GM21786 (cell line): ENCODE measurements at regions not wholly inside any gene's neighbourhood (a gene's known extent, or its start where the extent isn't known, plus 50 kb on each side); places are given as distances from the start of the nearest gene placed in this dataset.
"Not testable (repeated sequence)": the region's sequence is repeated elsewhere in the genome, so short reads cannot be mapped to it uniquely, and the experiment has no call there.

Source experiments
- ATAC-seq: cut with Tn5 transposase; IDR thresholded peaks from one replicate; pipeline ENCODE4 v1.9.1; 2021; ENCODE audit not compliant: unreplicated experiment

- no peak for ATAC-seq
Measured at GRCh38 chr10:32217216-32217615, 129.7 kb downstream of the EPC1 start.

DNA sequence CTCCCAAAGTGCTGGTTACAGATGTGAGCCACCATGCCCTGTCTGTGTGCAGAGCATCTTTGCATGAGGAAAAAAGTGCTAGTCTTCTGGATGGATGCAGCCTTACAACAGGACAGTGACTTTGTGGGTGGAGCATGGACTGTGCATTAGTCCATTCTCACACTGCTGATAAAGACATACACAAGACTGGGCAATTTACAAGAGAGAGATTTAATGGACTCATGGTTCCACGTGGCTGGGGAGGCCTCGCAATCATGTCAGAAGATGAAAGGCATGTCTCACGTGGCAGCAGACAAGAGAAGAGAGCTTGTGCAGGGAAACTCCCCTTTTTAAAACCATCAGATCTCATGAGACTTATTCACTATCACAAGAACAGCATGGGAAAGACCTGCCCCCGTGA lies 133.1 kb downstream of the EPC1 start:
- not testable (repeated sequence) for ATAC-seq

GRCh38 chr10:32211046-32211363 lies 136.0 kb downstream of the EPC1 start:
- ATAC-seq: no peak

- no peak for ATAC-seq
Measured at GRCh38 chr10:32210306-32211045, 136.5 kb downstream of the EPC1 start.

DNA sequence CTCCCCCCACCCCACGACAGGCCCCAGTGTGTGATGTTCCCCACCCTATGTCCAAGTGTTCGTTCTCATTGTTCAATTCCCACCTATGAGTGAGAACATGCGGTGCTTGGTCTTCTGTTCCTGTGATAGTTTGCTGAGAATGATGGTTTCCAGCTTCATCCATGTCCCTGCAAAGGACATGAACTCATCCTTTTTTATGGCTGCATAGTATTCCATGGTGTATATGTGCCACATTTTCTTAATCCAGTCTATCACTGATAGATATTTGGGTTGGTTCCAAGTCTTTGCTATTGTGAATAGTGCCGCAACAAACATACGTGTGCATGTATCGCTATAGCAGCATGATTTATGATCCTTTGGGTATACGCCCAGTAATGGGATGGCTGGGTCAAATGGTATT lies 139.0 kb downstream of the EPC1 start:
- ATAC-seq: not testable (repeated sequence)

DNA sequence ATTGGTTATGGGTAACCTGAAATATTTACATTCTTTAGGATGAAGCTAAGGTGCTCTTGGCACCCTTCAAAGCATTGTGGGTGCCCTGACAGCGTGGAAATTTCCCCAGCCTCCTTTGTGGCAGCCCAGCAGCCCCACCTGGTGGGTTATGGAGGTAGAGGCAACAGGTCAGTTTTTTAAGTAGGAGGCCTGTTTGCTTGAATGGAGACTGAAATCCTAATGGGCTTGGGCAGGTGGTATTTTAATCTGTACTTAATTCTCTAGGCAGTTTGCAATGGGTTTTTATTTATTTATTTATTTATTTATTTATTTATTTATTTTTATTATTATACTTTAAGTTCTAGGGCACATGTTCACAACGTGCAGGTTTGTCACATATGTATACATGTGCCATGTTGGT lies 139.4 kb downstream of the EPC1 start:
- ATAC-seq: peak; percentile 55

GRCh38 chr10:32205670-32206069 lies 141.3 kb downstream of the EPC1 start:
- no peak for ATAC-seq

DNA sequence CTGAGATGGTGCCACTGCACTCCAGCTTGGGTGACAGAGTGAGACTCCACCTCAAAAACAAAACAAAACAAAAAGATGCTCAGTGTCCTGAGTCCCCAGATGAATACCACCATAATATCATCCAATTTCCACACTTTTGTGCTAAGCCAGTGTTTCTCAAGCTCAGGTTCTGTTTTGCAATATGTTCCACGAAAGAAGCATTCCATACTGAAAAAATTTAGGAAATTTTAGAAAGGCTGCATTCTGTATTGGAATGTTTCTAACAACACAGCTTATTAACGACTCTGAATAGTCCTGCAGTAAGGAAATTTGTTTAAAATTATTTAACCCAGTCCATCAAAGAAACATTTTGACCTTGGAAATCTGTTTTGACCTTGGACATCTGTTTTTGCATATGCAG lies 142.4 kb downstream of the EPC1 start:
- no peak for ATAC-seq

DNA sequence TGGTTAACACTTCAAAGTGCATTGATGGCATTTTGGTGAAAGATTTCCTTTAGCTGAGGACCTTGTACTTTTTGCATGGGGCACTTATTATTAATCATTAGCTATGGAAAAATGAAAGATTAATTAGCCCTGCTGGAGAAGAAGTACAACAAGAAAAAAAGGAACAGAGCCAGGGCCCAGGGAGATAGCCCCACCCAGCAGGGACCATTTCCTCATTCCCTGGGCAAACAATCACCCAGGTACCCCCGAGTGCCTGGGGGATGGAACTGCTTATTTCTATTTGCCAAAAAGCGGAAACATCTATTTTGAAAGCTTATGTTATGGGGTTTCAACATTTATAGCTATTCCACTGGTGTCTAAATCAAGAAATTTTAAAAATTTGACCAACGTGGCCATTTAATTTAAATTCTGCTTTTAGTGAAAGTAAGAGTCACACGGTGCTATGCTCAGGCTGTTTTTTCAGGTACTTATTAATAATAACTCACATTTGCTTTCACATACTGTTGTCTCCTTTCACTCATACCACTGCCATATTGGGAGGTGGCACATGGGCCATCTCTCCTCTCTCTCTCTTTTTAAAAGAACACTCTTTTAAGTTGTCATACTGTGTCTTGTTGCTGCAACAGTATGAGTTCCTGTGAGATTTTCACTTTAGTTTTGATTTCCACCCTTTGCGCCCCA lies 143.6 kb upstream of the KIF5B start:
- no peak for ATAC-seq

- no peak for ATAC-seq
Measured at GRCh38 chr10:32197423-32197822, 141.2 kb upstream of the KIF5B start.

- peak; percentile 55 for ATAC-seq
Measured at GRCh38 chr10:32190890-32191491, 134.8 kb upstream of the KIF5B start.

GRCh38 chr10:32189400-32190084 lies 133.3 kb upstream of the KIF5B start:
- no peak for ATAC-seq

GRCh38 chr10:32188601-32189000 lies 132.4 kb upstream of the KIF5B start:
- ATAC-seq: not testable (repeated sequence)

- no peak for ATAC-seq
Measured at GRCh38 chr10:32187686-32188085, 131.5 kb upstream of the KIF5B start.

GRCh38 chr10:32183652-32184051 lies 127.4 kb upstream of the KIF5B start:
- not testable (repeated sequence) for ATAC-seq

GRCh38 chr10:32182476-32182875 lies 126.3 kb upstream of the KIF5B start:
- no peak for ATAC-seq

DNA sequence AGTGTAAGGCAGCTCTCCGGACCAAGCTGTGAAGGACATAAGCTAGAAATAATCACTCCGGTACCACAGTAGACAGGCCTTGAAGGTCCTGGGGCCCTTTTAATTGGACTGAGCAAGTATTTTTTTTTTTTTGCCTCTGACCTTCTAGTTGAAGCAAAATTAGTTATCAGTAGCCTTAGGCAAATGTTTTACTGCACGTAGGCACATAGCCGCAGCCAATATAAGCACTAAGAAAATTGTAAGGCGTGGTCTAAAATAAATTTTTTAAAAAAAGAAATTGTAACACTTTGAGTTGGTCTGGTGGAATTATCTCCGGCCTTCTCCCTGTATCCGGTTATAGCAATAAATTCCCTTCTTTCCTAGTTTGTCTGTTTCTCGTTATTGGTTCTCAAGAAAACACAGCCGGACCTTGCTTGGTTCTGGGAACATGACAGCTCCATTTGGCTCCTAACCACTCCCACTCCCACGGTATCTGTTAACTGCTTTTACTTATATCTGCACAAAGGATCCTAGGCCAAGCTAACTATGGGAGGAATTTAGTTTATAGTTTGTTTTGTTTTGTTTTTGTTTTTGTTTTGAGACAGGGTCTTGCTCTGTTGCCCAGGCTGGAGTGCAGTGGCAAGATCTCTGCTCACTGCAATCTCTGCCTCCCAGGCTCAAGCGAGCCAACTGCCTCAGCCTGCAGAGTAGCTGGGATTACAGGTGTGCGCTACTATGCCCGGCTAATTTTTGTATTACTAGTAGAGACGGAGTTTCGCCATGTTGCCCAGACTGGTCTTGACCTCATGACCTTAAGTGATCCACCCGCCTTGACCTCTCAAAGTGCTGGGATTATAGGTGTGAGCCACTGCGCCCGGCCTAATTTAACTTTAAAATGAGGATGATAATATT lies 124.4 kb upstream of the KIF5B start:
- no peak for ATAC-seq

DNA sequence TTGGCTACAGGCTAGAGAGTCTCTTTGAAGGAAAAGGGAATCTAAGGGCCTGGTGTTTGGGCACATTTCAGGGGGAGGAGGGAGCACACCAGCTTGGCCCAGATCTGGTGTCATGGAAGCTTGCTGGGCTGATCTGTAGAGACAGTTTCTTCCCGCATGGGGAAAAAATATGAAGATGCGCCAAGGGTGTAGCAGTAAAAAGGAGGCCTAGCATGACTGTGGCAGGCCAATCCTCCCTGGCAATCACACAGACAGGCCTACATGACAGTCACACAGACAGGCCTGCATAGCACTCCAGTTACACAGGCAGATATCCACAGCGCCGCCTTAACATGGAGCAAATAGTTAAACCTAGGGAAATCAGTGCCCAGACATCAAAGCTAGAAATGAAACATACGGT lies 123.6 kb upstream of the KIF5B start:
- no peak for ATAC-seq

DNA sequence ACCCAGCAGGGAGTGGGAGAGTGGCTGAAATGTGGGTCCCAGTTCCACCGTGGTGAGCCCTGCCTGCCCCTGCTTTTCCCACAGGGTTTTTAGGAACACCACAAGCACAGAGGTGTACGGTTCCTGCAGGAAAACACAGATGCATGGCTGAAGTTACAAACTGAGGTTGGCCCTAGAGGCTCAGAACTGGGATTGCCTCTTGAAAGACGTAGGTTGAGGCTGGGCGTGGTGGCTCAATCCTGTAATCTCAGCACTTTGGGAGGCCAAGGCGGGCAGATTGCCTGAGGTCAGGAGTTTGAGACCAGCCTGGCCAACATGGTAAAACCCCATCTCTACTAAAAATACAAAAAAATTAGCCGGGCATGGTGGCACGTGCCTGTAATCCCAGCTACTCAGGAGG lies 121.4 kb upstream of the KIF5B start:
- ATAC-seq: not testable (repeated sequence)

DNA sequence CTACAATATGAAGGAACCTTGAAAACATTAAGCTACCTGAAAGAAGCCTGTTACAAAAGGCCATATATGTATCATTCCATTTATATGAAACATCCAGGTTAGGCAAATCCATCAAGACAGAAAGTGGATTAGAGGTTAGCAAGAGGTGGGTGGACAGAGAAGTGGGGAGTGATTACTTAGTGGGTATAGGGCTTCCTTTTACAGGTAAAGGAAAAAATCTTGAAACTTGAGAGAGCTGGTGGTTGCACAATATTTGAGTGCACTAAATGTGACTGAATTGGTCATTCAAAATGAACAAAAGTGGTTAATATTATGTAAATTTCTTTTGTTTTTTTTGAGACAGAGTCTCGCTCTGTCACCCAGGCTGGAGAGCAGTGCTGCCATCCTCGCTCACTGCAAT lies 119.4 kb upstream of the KIF5B start:
- no peak for ATAC-seq

GRCh38 chr10:32174349-32174893 lies 118.2 kb upstream of the KIF5B start:
- ATAC-seq: no peak
